Mucosa of gallbladder (tissue), 1 donor: ENCODE measurements at regions not wholly inside any gene's neighbourhood (a gene's known extent, or its start where the extent isn't known, plus 50 kb on each side); places are given as distances from the start of the nearest gene placed in this dataset.
"Not testable (repeated sequence)": the region's sequence is repeated elsewhere in the genome, so short reads cannot be mapped to it uniquely, and the experiment has no call there.

Experiments used
- DNase-seq: peaks from one replicate; pipeline ENCODE4 v3.0.0-alpha.2; 2020; ENCODE audit warnings: low spot score
- donor health status: DM: no; HTN: no; CAD: no.

GRCh38 chr10:90028312-90028711 lies 326.9 kb downstream of the KIF20B start:
- DNase-seq, result no peak

- no peak for DNase-seq
Measured at GRCh38 chr10:90031776-90032175, 330.4 kb downstream of the KIF20B start.

- no peak for DNase-seq
Measured at GRCh38 chr10:90032519-90032918, 331.1 kb downstream of the KIF20B start.

GRCh38 chr10:90034862-90035261 lies 333.5 kb downstream of the KIF20B start:
- DNase-seq, result not testable (repeated sequence)

DNA sequence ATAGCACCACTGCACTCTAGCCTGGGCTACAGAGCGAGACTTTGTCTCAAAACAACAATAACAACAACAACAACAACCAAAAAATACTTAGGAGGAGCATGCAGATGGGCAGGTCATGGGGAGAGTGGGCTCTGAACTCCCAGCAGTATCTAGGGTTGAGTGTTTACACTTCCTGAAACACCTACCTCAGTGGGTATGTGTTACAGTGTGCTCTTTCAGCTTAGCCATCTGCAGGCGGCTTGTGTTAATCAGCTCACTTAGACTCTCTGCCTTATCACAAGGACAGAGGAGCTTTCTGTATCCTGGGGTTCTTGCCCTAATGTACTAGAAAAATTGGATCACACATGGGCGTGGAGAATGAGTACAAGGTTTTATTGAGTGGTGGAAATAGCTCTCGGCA lies 340.2 kb downstream of the KIF20B start:
- DNase-seq, result no peak

GRCh38 chr10:90042075-90042474 lies 340.7 kb downstream of the KIF20B start:
- no peak for DNase-seq

DNA sequence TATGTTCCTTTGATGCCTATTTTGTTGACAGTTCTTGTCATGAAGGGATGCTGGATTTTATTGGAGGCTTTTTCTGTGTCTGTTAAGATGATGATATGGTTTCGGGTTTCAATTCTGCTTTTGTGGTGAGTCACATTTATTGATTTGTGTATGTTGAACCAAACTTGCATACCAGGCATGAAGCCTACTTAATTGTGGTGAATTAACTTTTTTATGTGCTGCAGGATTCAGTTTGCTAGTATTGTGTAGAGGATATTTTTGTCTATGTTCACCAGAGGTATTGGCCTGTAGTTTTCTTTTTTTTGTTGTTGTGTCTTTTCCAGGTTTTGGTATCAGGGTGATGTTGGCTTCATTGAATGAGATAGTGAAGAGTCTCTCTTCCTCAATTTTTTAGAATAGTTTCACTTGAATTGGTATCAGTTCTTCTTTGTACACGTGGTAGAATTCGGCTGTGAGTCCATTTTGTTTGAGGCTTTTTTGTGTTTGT lies 345.9 kb downstream of the KIF20B start:
- no peak for DNase-seq

DNA sequence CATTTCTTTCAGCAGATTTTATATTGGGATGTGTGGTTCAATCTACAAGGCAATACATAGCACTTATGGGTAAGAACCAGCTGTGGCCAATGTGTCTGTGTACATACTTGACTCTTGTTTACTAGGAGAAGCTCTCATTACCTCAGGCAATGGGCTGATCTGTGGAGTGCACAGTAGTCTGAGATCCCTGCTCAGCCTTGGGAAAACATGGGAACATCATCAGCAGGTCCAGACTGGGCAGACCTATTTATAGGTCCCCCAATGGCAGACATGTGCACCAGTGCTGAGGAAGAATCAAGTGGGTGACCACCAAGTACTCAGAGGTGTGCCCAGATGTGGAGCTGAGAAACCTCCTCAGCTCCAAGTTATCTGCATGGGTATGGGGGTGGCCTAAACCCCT lies 349.7 kb downstream of the KIF20B start:
- no peak for DNase-seq

- DNase-seq, result no peak
Measured at GRCh38 chr10:90051474-90051873, 350.1 kb downstream of the KIF20B start.

DNA sequence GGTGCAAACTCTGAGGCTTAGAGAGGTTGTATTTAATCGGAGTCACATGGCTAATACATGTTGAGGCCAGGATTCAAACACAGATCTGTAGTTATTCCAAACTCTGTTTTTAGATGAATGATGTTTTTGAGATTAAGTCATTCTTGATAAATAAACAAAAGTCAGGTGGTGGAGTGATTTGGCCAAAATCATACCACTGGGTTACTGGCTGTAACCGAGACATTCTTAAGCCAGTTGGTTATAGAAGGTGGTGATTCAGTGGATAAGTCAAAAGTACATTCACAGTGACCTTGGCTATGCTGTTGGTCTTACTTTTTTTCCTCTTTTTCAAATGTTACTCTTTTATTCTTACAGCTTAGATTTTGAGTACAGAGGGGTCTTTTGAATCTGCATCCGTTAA lies 361.4 kb downstream of the KIF20B start:
- DNase-seq, result no peak

DNA sequence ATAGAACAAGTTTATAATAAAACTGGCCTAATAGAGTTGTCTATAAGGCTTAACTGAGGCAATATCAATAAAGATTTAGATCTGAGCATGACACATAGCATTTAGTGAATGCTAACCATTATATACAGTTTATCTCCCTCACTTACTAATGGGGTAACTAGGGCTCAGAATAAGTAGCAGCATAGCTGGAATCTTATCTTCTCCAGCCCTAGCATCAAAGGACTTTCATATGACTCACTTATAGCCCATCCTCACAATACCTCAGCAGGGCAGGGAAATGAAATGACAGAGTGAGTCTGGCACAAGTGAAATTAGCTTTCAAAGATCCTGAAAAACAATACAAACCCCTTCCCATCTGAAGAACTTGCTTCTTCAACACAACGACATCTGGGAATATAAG lies 362.9 kb downstream of the KIF20B start:
- DNase-seq, result no peak

- no peak for DNase-seq
Measured at GRCh38 chr10:90066435-90066834, 365.0 kb downstream of the KIF20B start.

DNA sequence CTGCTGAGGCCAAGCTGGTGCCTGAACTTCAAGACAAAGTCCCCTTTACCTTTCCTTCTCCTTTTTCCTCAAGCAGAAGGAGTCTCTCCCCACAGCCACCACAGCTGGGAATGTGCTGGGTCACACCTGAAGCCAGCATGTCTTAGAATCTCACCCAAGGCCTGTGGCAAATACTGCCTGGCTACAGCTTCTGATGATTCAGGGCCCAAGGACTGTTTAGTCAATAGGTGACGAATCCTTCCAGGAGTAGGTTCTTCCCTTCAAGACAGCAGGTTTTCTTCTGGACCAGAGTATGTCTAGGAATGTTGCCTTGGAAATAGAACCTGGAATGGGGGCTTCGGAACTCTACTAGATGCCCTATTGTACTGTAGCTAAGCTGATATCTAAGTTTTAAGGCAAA lies 374.6 kb downstream of the KIF20B start:
- DNase-seq, result no peak

DNA sequence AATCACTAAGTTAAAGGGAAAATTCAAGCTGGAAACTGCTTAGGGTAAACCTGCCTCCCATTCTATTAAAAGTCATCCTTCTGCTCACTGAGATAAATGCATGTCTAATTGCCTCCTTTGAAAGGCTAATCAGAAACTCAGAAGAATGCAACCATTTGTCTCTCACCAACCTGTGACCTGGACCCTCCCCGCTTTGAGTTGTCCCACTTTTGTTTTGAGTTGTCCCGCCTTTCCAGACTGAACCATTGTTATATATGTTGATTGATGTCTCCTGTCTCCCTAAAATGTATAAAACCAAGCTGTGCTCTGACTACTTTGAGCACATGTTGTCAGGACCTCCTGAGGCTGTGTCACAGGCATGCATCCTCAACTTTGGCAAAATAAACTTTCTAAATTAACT lies 378.4 kb downstream of the KIF20B start:
- no peak for DNase-seq

- not testable (repeated sequence) for DNase-seq
Measured at GRCh38 chr10:90086606-90087190, 385.3 kb downstream of the KIF20B start.

DNA sequence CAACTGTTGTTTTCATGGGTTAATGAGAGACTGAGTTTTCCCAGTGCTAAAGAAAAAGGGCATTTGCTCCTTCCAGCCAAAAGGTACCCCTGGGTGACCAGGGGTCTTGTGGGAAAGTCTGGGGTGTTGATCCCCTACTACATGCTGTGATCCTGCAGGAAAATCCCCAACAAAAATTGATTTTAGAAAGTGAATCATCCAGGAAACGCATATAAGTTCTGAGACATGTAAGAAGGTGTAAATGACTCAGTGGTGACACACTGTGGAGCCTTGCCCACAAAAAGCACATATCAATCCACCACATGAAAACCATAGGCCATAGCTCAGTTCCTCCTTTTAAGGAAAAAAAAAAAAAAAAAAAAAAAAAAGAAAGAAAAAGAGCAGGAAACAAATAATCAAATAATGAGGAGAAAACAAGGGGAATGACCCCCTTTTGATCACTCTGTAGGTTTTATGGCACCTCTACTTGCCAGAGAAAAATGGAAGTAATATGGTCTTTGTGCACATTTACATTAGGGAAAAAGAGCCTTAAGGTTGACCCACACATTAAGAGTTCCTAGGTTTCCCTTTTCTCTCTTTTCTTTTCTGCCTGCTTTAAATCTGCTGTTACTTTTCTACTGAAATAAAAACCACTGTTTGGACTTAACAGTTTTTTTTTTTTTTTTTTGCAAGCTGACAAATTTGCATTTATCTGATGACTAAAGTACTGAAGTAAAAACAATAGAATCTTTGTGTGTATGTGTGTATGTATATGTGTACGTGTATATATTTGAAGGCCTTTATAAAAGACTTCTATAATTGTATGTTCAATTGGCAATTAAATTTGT lies 386.0 kb downstream of the KIF20B start:
- no peak for DNase-seq

DNA sequence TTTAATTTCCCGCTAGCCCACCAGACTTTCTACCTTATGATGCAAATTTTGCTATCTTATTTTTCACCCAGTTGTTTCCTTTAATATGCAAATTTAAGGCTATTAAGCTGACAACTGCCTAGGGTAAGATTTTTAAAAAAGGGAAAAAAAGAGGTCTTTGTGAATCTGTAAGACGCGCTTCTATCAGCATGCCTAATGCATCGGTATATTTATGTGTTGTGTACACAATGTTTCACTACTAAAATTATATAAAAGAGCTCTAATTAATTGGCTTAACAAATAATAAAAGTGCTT lies 386.6 kb downstream of the KIF20B start:
- DNase-seq, result no peak

- no peak for DNase-seq
Measured at GRCh38 chr10:90089719-90090118, 388.3 kb downstream of the KIF20B start.

DNA sequence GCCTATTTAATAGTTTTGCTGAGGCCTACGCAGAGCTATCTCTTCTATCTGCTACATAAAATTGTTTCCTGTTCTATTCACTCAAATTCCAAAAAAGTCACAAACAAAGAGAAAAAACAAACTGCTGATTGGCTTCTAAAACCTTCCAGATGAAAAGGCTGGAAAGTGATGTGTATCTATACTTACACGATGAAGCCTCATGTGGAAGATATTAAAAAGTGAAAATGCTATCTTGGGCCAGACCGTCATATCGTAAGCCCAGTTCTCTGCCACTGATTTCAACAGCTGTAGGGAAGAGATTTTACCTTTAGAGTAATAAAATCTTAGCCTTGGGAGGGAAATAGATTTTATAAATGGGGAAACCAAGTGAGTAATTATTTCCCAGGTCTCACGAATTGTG lies 394.8 kb downstream of the KIF20B start:
- DNase-seq, result no peak

GRCh38 chr10:90107581-90107980 lies 406.2 kb downstream of the KIF20B start:
- not testable (repeated sequence) for DNase-seq

DNA sequence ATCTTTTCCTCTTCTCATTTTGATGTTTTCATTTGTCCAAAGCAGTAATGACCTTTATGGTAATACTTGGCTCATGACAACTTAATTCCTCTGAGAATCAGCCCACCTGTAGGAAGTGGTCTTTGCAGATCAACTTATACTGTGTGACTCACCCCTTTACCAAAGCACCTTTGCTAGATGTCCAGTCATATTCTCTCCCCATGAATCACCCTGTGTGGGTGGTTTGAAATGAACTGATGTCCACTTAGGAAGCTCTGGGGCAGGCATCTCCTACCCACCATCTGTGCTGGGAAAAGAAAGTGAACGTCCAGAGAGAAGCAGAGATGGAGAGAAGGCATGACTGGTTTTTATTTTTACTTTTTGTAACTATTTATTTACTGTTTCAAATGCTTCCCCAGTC lies 410.3 kb downstream of the KIF20B start:
- DNase-seq, result no peak

- DNase-seq, result no peak
Measured at GRCh38 chr10:90112681-90113080, 411.3 kb downstream of the KIF20B start.

DNA sequence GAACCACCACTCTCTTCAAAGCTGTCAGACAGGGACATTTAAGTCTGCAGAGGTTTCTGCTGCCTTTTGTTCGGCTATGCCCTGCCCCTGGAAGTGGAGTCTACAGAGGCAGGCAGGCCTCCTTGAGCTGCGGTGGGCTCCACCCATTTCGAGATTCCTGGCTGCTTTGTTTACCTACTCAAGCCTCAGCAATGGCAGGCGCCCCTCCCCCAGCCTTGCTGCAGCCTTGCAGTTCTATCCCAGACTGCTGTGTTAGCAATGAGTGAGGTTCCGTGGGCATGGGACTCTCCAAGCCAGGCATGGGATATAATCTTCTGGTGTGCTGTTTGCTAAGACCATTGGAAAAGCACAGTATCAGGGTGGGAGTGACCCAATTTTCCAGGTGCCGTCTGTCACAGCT lies 417.2 kb downstream of the KIF20B start:
- DNase-seq, result not testable (repeated sequence)
